ENCODE measurements at regions not wholly inside any gene's neighbourhood (a gene's known extent, or its start where the extent isn't known, plus 50 kb on each side); places are given as distances from the start of the nearest gene placed in this dataset.

DNA sequence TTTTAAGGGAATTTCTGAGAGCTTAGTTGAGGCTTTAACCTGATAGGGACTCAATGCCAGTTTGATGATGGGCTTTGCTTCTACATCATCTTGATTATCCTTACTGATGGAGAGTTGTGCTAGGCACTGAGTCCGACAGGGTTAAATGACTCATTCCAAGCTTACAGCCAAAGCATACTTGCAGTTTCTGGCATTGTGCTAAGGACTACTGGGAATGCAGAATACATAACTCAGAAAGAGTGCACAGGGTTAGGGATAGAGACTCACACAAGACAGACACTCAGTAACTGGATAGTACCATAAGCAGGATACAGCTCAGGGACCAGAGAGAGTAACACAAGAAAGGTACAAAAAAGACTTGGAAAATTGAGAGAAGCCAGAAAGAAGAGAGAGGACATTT is 94.1 kb upstream of the SLC14A2 start:
- TF ChIP-seq POLR2A (IDR thresholded peaks at IDR 0.05; ENCODE audit: low read depth, low read length) = no peak
- TF ChIP-seq TAF1 (IDR thresholded peaks at IDR 0.05; ENCODE audit: low read depth, low read length) = no peak
- TF ChIP-seq POLR2AphosphoS5 (IDR thresholded peaks at IDR 0.05; ENCODE audit: low read depth, low read length) = no peak
- TF ChIP-seq POU2F2 (IDR thresholded peaks at IDR 0.05; ENCODE audit: low read depth, low read length) = no peak
- TF ChIP-seq PAX5 (IDR thresholded peaks at IDR 0.05; ENCODE audit: insufficient read depth, low read length, severe bottlenecking) = no peak
- no peak for TF ChIP-seq SPI1 (IDR thresholded peaks at IDR 0.05; ENCODE audit: low read depth, low read length)
